Stimulated activated naive CD8-positive, alpha-beta T cell treated with anti-CD3 and anti-CD28 coated beads, Interleukin-15, amount 100 ng/mL, for 72 hours (primary cell): ENCODE measurements at regions not wholly inside any gene's neighbourhood (a gene's known extent, or its start where the extent isn't known, plus 50 kb on each side); places are given as distances from the start of the nearest gene placed in this dataset.

Source experiments
- ATAC-seq: fragments of 150-1000 bp; cut with Tn5 transposase; 2 replicates; pipeline ENCODE4 v1.10.0; 2021; ENCODE audit warnings: mild to moderate bottlenecking, moderate library complexity
- DNase-seq, 2 donors: peaks; one replicate each; pipeline ENCODE4 v3.0.0; 2021 to 2022
- H3K27ac Mint-ChIP-seq, 2 donors: one replicate each; pipeline ENCODE4 v1.8.0; 2022; ENCODE audit warnings: mild to moderate bottlenecking in 2 of 2, mixed read lengths in 2 of 2, moderate library complexity in 2 of 2
- H3K27me3 Mint-ChIP-seq: one replicate; pipeline ENCODE4 v1.8.0; 2022; ENCODE audit warnings: mixed read lengths
- H3K4me1 Mint-ChIP-seq: one replicate; pipeline ENCODE4 v1.8.0; 2022; ENCODE audit warnings: mild to moderate bottlenecking, mixed read lengths
- H3K4me3 Mint-ChIP-seq, 2 donors: one replicate each; pipeline ENCODE4 v1.8.0; 2022; ENCODE audit warnings: mild to moderate bottlenecking in 2 of 2, mixed read lengths in 2 of 2, moderate library complexity in 1 of 2
- H3K9me3 Mint-ChIP-seq, 2 donors: one replicate each; pipeline ENCODE4 v1.8.0; 2022; ENCODE audit warnings: mixed read lengths in 2 of 2

- peak overlapping the region; percentile 38 to 67 for H3K4me3 Mint-ChIP-seq
- no peak for ATAC-seq
- H3K27ac Mint-ChIP-seq, result peak overlapping the region; percentile 79 to 86
- peaks cover 5 to 15% of the 10 kb centered on the region in 2 donors for H3K9me3 Mint-ChIP-seq
- no peak for DNase-seq
- no peaks in the 10 kb centered on the region for H3K27me3 Mint-ChIP-seq
- H3K4me1 Mint-ChIP-seq, result peaks cover 58% of the 10 kb centered on the region
Measured at GRCh38 chr3:72258361-72259141, 473.6 kb upstream of the PROK2 start.

- no peak overlapping the region for H3K27ac Mint-ChIP-seq
- no peak for ATAC-seq
- DNase-seq, result no peak
- peaks cover 58% of the 10 kb centered on the region for H3K4me1 Mint-ChIP-seq
- no peak overlapping the region for H3K4me3 Mint-ChIP-seq
- H3K9me3 Mint-ChIP-seq, result peaks cover 5 to 15% of the 10 kb centered on the region in 2 donors
- H3K27me3 Mint-ChIP-seq, result no peaks in the 10 kb centered on the region
Measured at GRCh38 chr3:72257738-72258137, 472.8 kb upstream of the PROK2 start.

- no peak overlapping the region for H3K27ac Mint-ChIP-seq
- no peak overlapping the region for H3K4me3 Mint-ChIP-seq
- H3K9me3 Mint-ChIP-seq, result peaks cover 5 to 15% of the 10 kb centered on the region in 2 donors
- no peaks in the 10 kb centered on the region for H3K27me3 Mint-ChIP-seq
- H3K4me1 Mint-ChIP-seq, result peaks cover 58% of the 10 kb centered on the region
- ATAC-seq, result no peak
- no peak for DNase-seq
Measured at GRCh38 chr3:72257203-72257602, 472.3 kb upstream of the PROK2 start.

DNA sequence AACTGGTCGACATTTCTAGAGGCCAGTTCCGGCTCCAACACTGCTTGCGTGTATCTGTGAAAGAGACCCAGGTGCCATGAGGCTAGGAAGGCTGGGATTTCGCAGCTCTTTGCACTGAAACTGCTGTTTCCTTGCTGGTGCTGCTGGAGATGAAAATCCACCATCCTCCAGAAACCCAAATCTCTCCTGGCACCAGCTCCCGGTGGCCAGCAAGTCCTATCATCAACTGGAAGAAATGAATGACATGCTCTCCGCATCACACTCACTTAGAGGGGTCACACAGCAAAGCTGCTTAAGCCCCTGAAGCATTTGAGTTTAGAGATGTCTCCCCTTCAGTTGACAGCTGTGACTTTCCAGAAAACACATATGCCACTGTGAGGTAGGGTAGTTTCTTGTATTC is 471.8 kb upstream of the PROK2 start:
- Mint-ChIP-seq H3K27ac (no peak overlapping the region), H3K4me1 (peaks cover 55% of the 10 kb centered on the region), H3K27me3 (no peaks in the 10 kb centered on the region)

DNA sequence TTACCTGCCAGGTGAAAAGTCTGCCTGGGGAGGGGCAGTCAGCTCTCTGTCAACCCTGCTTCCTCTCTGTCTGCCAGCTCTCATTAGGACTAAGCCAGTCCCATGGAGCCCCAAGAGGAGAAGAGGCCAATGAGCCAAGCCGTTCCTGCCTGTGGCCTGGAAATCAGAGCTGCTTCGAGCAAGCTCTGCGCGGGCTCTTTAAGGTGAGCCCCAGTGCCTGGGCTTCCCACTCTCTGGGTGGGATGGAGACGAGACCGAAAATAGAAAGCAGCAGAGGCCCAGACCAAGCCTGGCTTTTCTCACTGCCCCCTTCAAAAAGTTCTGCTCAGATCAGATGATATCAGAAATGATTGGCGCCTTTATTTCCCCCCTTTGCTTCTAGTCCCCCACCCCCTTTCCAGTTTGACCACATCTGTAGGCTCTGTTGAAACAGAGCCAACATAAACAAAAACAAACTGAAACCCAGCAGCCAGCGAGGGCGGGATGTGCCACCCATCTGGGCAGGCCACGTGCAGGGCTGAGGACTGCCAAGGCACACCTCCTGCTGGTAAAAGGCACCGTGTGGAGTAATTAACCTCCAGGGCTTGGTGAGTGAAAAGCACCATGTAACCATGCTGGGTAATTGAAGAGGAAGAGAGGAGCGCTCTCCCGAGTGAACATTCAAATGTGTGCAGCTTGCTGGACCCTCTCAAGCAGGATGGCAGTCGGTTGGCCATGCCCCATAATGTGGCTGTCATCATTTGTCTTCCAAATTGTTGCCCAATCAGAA is 471.0 kb upstream of the PROK2 start:
- Mint-ChIP-seq H3K9me3 (peaks cover 5 to 15% of the 10 kb centered on the region in 2 donors), H3K4me3 (peak overlapping the region; percentile 28 to 46), H3K27me3 (no peaks in the 10 kb centered on the region), H3K27ac (peak overlapping the region; percentile 54 to 93), H3K4me1 (peaks cover 48% of the 10 kb centered on the region)
- peak in 1 of 2 donors; percentile 34 for DNase-seq
- peak; percentile 44 for ATAC-seq

More for the DNA sequence above, 471.8 kb upstream of the PROK2 start:
- no peak for DNase-seq
- no peak for ATAC-seq
- Mint-ChIP-seq H3K4me3 (no peak overlapping the region), H3K9me3 (peaks cover 5 to 15% of the 10 kb centered on the region in 2 donors)

DNA sequence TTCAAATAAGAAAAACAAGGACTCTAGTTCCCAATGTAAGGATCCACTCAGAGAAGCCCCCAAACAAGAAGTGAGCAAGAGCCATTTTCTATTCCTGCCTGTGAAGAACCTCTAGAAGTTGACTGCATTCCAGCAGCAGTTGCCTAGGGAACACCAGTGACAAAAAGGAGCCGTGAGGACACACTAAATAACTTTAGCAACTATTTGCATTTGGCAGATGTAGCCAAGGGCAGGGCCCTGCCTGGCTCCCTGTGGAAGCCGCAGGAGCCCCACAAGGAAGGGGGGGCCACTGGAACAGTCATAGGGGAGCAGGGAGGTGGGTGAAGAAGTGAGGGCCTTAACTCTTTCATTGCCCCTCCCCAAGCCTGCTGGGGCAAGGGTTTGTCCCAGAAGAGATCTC is 470.2 kb upstream of the PROK2 start:
- Mint-ChIP-seq H3K4me3 (no peak overlapping the region), H3K27me3 (no peaks in the 10 kb centered on the region), H3K9me3 (peaks cover 5 to 15% of the 10 kb centered on the region in 2 donors), H3K4me1 (peaks cover 40% of the 10 kb centered on the region), H3K27ac (no peak overlapping the region)
- ATAC-seq (no peak), DNase-seq (no peak)

- ATAC-seq (no peak), DNase-seq (no peak)
- Mint-ChIP-seq H3K27me3 (no peaks in the 10 kb centered on the region), H3K27ac (no peak overlapping the region), H3K4me1 (peaks cover 33% of the 10 kb centered on the region), H3K4me3 (no peak overlapping the region), H3K9me3 (peaks cover 5 to 15% of the 10 kb centered on the region in 2 donors)
Measured at GRCh38 chr3:72254483-72254882, 469.5 kb upstream of the PROK2 start.

- ATAC-seq, result no peak
- Mint-ChIP-seq H3K27ac (no peak overlapping the region), H3K9me3 (no peaks in the 10 kb centered on the region), H3K4me1 (peaks cover 16% of the 10 kb centered on the region), H3K4me3 (no peak overlapping the region), H3K27me3 (no peaks in the 10 kb centered on the region)
- no peak for DNase-seq
Measured at GRCh38 chr3:72250725-72251124, 465.8 kb upstream of the PROK2 start.

GRCh38 chr3:72248869-72249268 is 463.9 kb upstream of the PROK2 start:
- no peak overlapping the region for H3K27ac Mint-ChIP-seq
- no peaks in the 10 kb centered on the region for H3K9me3 Mint-ChIP-seq
- peaks cover 8% of the 10 kb centered on the region for H3K4me1 Mint-ChIP-seq
- no peak for DNase-seq
- no peak overlapping the region for H3K4me3 Mint-ChIP-seq
- no peak for ATAC-seq
- H3K27me3 Mint-ChIP-seq, result no peaks in the 10 kb centered on the region

GRCh38 chr3:72248389-72248761 is 463.4 kb upstream of the PROK2 start:
- ATAC-seq (no peak), DNase-seq (no peak)
- peaks cover 8% of the 10 kb centered on the region for H3K4me1 Mint-ChIP-seq
- H3K27ac Mint-ChIP-seq, result peak overlapping the region; percentile 9 to 54
- no peak overlapping the region for H3K4me3 Mint-ChIP-seq
- H3K9me3 Mint-ChIP-seq, result no peaks in the 10 kb centered on the region
- H3K27me3 Mint-ChIP-seq, result no peaks in the 10 kb centered on the region

GRCh38 chr3:72247645-72248388 is 462.9 kb upstream of the PROK2 start:
- H3K4me1 Mint-ChIP-seq, result peaks cover 8% of the 10 kb centered on the region
- H3K4me3 Mint-ChIP-seq, result no peak overlapping the region
- no peak for DNase-seq

GRCh38 chr3:72247126-72247525 is 462.2 kb upstream of the PROK2 start:
- Mint-ChIP-seq H3K27me3 (no peaks in the 10 kb centered on the region), H3K9me3 (no peaks in the 10 kb centered on the region), H3K27ac (no peak overlapping the region), H3K4me3 (no peak overlapping the region), H3K4me1 (peaks cover 8% of the 10 kb centered on the region)
- ATAC-seq, result no peak
- DNase-seq, result no peak

More at GRCh38 chr3:72247645-72248388, 462.9 kb upstream of the PROK2 start:
- peak overlapping the region in 1 of 2 donors; percentile 54 for H3K27ac Mint-ChIP-seq
- no peak for ATAC-seq
- H3K9me3 Mint-ChIP-seq, result no peaks in the 10 kb centered on the region
- no peaks in the 10 kb centered on the region for H3K27me3 Mint-ChIP-seq

- Mint-ChIP-seq H3K9me3 (no peaks in the 10 kb centered on the region), H3K4me1 (peaks cover 9% of the 10 kb centered on the region), H3K27me3 (no peaks in the 10 kb centered on the region), H3K4me3 (no peak overlapping the region), H3K27ac (no peak overlapping the region)
- DNase-seq (no peak), ATAC-seq (no peak)
Measured at GRCh38 chr3:72246685-72247084, 461.7 kb upstream of the PROK2 start.

DNA sequence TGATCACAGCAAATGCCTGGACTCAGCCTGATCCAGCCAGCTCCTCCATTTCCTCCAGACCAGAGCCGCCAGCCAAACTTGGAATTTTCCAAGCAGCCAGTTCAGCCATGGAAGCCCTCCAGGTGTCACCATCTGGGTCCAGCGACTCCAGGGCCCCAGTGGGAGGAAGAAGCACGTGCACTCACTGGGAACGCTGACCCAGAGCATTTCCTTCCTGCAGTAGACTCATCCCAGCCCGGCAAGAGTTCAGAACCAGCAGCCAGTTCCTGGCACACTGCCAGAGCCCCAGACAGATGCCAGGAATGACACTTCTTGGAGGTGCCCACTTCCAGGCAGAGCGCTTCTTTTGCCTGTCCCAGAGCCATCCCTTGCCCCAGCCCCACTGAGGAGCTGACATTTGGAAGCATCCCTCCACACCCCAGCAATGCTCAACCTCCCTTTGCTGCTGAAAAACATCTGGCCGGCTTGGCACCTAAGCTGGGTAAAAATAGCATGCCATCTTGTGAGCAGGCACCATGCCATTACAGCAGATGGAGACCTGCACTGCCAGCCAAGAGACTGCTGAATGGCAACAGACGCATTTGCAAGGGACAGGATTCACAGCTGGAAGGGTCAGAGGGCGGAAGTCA is 460.3 kb upstream of the PROK2 start:
- DNase-seq, result no peak
- ATAC-seq, result no peak
- Mint-ChIP-seq H3K9me3 (no peaks in the 10 kb centered on the region), H3K27me3 (no peaks in the 10 kb centered on the region), H3K4me3 (no peak overlapping the region), H3K27ac (no peak overlapping the region), H3K4me1 (peaks cover 14% of the 10 kb centered on the region)

- Mint-ChIP-seq H3K4me3 (no peak overlapping the region), H3K4me1 (peaks cover 14% of the 10 kb centered on the region), H3K9me3 (no peaks in the 10 kb centered on the region), H3K27me3 (no peaks in the 10 kb centered on the region), H3K27ac (no peak overlapping the region)
- no peak for DNase-seq
- no peak for ATAC-seq
Measured at GRCh38 chr3:72244396-72244795, 459.4 kb upstream of the PROK2 start.
